AG09319 (cell line): ENCODE measurements at regions not wholly inside any gene's neighbourhood (a gene's known extent, or its start where the extent isn't known, plus 50 kb on each side); places are given as distances from the start of the nearest gene placed in this dataset.

ENCODE experiments used
- DNase-seq: peaks from one replicate; pipeline ENCODE4 v3.0.0-alpha.2; 2010; ENCODE audit warnings: low read depth; ENCODE audit errors: extremely low read depth
- CTCF ChIP-seq: IDR thresholded peaks from 2 replicates; pipeline ENCODE4 v1.5.1; 2011; ENCODE audit warnings: low read depth, mild to moderate bottlenecking, inconsistent platforms, low read length, moderate library complexity

- no peak for TF ChIP-seq CTCF
- DNase-seq = no peak
Measured at GRCh38 chr2:129765678-129766351, 213.7 kb upstream of the RAB6C start.

GRCh38 chr2:129766374-129766993 lies 213.0 kb upstream of the RAB6C start:
- DNase-seq = no peak
- no peak for TF ChIP-seq CTCF

GRCh38 chr2:129767346-129768035 lies 212.0 kb upstream of the RAB6C start:
- DNase-seq = no peak
- no peak for TF ChIP-seq CTCF

- no peak for DNase-seq
- no peak for TF ChIP-seq CTCF
Measured at GRCh38 chr2:129768036-129768386, 211.5 kb upstream of the RAB6C start.

GRCh38 chr2:129768485-129769184 lies 210.8 kb upstream of the RAB6C start:
- no peak for TF ChIP-seq CTCF
- no peak for DNase-seq

GRCh38 chr2:129769185-129769991 lies 210.1 kb upstream of the RAB6C start:
- no peak for DNase-seq
- TF ChIP-seq CTCF = no peak
